DOHH2 (cell line): ENCODE measurements at regions not wholly inside any gene's neighbourhood (a gene's known extent, or its start where the extent isn't known, plus 50 kb on each side); places are given as distances from the start of the nearest gene placed in this dataset.

Experiments used
- H3F3A ChIP-seq: fragments of 200-600 bp; sonication (generic), shearing (Covaris generic); 2 replicates; pipeline ENCODE4 v1.6.0; 2016; ENCODE audit warnings: antibody characterized with exemption, mild to moderate bottlenecking; ENCODE audit not compliant: control insufficient read depth, insufficient read depth
- H3K27ac ChIP-seq: fragments of 200-600 bp; sonication (generic); 2 replicates; pipeline ENCODE4 v1.5.1; 2014; ENCODE audit warnings: low read depth, mild to moderate bottlenecking, low read length, moderate library complexity
- H3K27me3 ChIP-seq: fragments of 200-600 bp; sonication (generic); 2 replicates; pipeline ENCODE4 v1.6.1; 2014; ENCODE audit warnings: mild to moderate bottlenecking, low read length, mixed read lengths; ENCODE audit not compliant: control insufficient read depth
- H3K36me3 ChIP-seq: fragments of 200-600 bp; sonication (generic); 2 replicates; pipeline ENCODE4 v1.6.1; 2014; ENCODE audit warnings: mild to moderate bottlenecking, low read length, moderate library complexity, mixed read lengths; ENCODE audit not compliant: control insufficient read depth
- H3K4me1 ChIP-seq: fragments of 200-600 bp; sonication (generic); 2 replicates; pipeline ENCODE4 v1.6.1; 2014; ENCODE audit warnings: mild to moderate bottlenecking, low read length, mixed read lengths; ENCODE audit not compliant: control insufficient read depth
- H3K4me2 ChIP-seq: fragments of 200-600 bp; sonication (generic); 2 replicates; pipeline ENCODE4 v1.6.0; 2014; ENCODE audit warnings: mild to moderate bottlenecking, low read length, moderate library complexity
- H3K4me3 ChIP-seq: fragments of 200-600 bp; sonication (generic); 2 replicates; pipeline ENCODE4 v1.5.1; 2014; ENCODE audit warnings: mild to moderate bottlenecking, low read length, mixed read lengths
- H3K79me2 ChIP-seq: fragments of 200-600 bp; sonication (generic); 2 replicates; pipeline ENCODE4 v1.6.1; 2014; ENCODE audit warnings: mild to moderate bottlenecking, low read length, mixed read lengths; ENCODE audit not compliant: control insufficient read depth
- H3K9me2 ChIP-seq: fragments of 200-600 bp; sonication (generic); replicated peaks from 2 replicates; pipeline ENCODE4 v1.6.1; 2014; ENCODE audit warnings: mild to moderate bottlenecking, low read length, mixed read lengths; ENCODE audit not compliant: control insufficient read depth
- H3K9me3 ChIP-seq: fragments of 200-600 bp; sonication (generic); 2 replicates; pipeline ENCODE4 v1.6.1; 2014; ENCODE audit warnings: antibody characterized with exemption, low read length, mixed read lengths; ENCODE audit not compliant: control insufficient read depth, insufficient read depth
- H4K20me1 ChIP-seq: fragments of 200-600 bp; sonication (generic); 2 replicates; pipeline ENCODE4 v1.6.0; 2014; ENCODE audit warnings: low read depth, mild to moderate bottlenecking, antibody characterized with exemption, low read length, moderate library complexity; ENCODE audit not compliant: control insufficient read depth, insufficient read depth
- EZH2phosphoT487 ChIP-seq: fragments of 200-600 bp; sonication (generic); IDR thresholded peaks from 2 replicates; pipeline ENCODE4 v1.6.1; 2017; ENCODE audit warnings: borderline replicate concordance, mild to moderate bottlenecking, antibody characterized with exemption, low read length, moderate library complexity, mixed read lengths
- TF ChIP-seq, protein P1 (sequence below): fragments of 200-600 bp; sonication (generic); IDR thresholded peaks from one replicate; pipeline ENCODE4 v1.5.1; 2014; ENCODE audit warnings: antibody characterized with exemption, mild to moderate bottlenecking, low read depth, low read length; ENCODE audit not compliant: poor library complexity, severe bottlenecking

GRCh38 chr6:167208819-167209576 is 51.2 kb upstream of the GPR31 start:
- Histone ChIP-seq H3K27me3 (peaks cover 15% of the 10 kb centered on the region), H3F3A (no peaks in the 10 kb centered on the region), H3K4me3 (no peak overlapping the region), H3K27ac (no peak overlapping the region), H3K4me2 (no peak overlapping the region), H3K79me2 (no peaks in the 10 kb centered on the region), H3K9me2 (no peaks in the 10 kb centered on the region), H4K20me1 (no peaks in the 10 kb centered on the region), H3K9me3 (no peaks in the 10 kb centered on the region), H3K36me3 (no peaks in the 10 kb centered on the region), H3K4me1 (peaks cover 3% of the 10 kb centered on the region; the same call in 1 of the 2 replicates)
- TF ChIP-seq, protein P1, sequence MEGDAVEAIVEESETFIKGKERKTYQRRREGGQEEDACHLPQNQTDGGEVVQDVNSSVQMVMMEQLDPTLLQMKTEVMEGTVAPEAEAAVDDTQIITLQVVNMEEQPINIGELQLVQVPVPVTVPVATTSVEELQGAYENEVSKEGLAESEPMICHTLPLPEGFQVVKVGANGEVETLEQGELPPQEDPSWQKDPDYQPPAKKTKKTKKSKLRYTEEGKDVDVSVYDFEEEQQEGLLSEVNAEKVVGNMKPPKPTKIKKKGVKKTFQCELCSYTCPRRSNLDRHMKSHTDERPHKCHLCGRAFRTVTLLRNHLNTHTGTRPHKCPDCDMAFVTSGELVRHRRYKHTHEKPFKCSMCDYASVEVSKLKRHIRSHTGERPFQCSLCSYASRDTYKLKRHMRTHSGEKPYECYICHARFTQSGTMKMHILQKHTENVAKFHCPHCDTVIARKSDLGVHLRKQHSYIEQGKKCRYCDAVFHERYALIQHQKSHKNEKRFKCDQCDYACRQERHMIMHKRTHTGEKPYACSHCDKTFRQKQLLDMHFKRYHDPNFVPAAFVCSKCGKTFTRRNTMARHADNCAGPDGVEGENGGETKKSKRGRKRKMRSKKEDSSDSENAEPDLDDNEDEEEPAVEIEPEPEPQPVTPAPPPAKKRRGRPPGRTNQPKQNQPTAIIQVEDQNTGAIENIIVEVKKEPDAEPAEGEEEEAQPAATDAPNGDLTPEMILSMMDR: no peak
- TF ChIP-seq EZH2phosphoT487: no peak

GRCh38 chr6:167209577-167209975 is 51.8 kb upstream of the GPR31 start:
- Histone ChIP-seq H3K79me2 (no peaks in the 10 kb centered on the region), H3K4me2 (no peak overlapping the region), H4K20me1 (no peaks in the 10 kb centered on the region), H3F3A (no peaks in the 10 kb centered on the region), H3K27ac (no peak overlapping the region), H3K9me3 (no peaks in the 10 kb centered on the region), H3K9me2 (no peaks in the 10 kb centered on the region), H3K4me3 (no peak overlapping the region), H3K27me3 (peaks cover 15% of the 10 kb centered on the region), H3K4me1 (peaks cover 3% of the 10 kb centered on the region; the same call in 1 of the 2 replicates), H3K36me3 (no peaks in the 10 kb centered on the region)
- TF ChIP-seq EZH2phosphoT487: no peak
- TF ChIP-seq, protein P1: no peak

DNA sequence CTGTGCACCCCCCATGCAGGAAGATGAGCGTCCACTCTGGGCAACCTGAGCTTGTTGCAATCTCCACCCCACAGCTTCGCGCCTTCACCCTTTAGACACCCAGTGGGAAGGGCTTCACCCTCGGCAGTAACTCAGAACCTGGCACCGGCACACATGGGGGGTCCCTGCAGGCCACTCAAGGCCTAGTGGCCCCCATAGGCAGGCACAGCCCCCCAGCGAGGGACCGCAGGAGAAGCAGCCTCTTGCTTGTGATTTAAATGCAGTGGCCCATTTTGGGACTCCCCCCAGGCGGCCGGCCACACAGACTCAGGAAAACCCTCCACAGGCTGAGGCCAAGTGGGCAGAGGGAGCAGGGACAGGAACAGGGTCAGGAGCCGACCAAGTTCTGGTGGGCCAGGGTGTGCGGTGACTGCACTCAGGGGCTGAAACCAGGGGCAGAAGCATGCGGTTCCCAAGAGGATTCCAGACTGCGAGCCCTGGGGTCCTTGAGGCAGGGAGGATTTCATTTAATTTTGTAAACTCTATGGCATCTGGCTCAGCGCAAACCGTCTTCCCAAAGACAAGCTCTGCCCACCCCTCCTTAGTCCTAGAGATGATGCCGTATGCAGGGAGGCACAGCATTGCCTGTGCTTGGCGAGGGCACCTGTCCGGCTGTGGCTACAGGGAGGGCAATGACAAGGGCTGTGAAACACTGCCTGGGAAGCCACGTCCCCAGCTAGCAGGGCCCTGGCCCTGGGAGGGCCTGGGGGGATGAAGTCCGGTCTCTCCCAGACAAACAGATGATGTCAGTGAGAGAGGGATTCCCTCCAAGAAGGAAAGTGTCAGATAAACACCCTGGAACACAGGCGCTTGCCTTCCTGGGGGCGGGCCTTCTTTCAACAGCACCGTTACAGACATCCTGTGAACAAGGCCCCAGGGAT is 52.9 kb upstream of the GPR31 start:
- Histone ChIP-seq H3K36me3 (no peaks in the 10 kb centered on the region), H3K27me3 (peaks cover 13% of the 10 kb centered on the region), H4K20me1 (no peaks in the 10 kb centered on the region), H3K79me2 (no peaks in the 10 kb centered on the region), H3K4me2 (no peak overlapping the region), H3K4me1 (peaks cover 3% of the 10 kb centered on the region; the same call in 1 of the 2 replicates), H3F3A (no peaks in the 10 kb centered on the region), H3K9me2 (no peaks in the 10 kb centered on the region), H3K4me3 (no peak overlapping the region), H3K27ac (no peak overlapping the region), H3K9me3 (no peaks in the 10 kb centered on the region)
- TF ChIP-seq, protein P1: no peak
- no peak for TF ChIP-seq EZH2phosphoT487
